Trophoblast cell (in vitro differentiated cells and primary cell): ENCODE measurements at regions not wholly inside any gene's neighbourhood (a gene's known extent, or its start where the extent isn't known, plus 50 kb on each side); places are given as distances from the start of the nearest gene placed in this dataset.
A peak's percentile ranks its signal among the peaks of the same experiment; 100 is the strongest.
"Not testable (repeated sequence)": the region's sequence is repeated elsewhere in the genome, so short reads cannot be mapped to it uniquely, and the experiment has no call there.

Source experiments
- DNase-seq, 2 donors: peaks; one replicate each; pipeline ENCODE4 v3.0.0-alpha.2; 2016
- H2AFZ ChIP-seq: 2 replicates; pipeline ENCODE4 v1.6.1; 2013; ENCODE audit warnings: low read length, moderate library complexity, mild to moderate bottlenecking; ENCODE audit not compliant: insufficient read depth, poor library complexity
- H2AK5ac ChIP-seq: 2 replicates; pipeline ENCODE4 v1.6.1; 2013; ENCODE audit warnings: mild to moderate bottlenecking, low read length
- H2BK120ac ChIP-seq: 2 replicates; pipeline ENCODE4 v1.6.1; 2013; ENCODE audit warnings: low read length, mild to moderate bottlenecking, moderate library complexity; ENCODE audit not compliant: insufficient read depth, poor library complexity
- H2BK12ac ChIP-seq: 2 replicates; pipeline ENCODE4 v1.6.1; 2013; ENCODE audit warnings: mild to moderate bottlenecking, low read length, moderate library complexity
- H2BK5ac ChIP-seq: 2 replicates; pipeline ENCODE4 v1.6.1; 2013; ENCODE audit warnings: low read length, low read depth, moderate library complexity, mild to moderate bottlenecking; ENCODE audit not compliant: poor library complexity
- H3K14ac ChIP-seq: 2 replicates; pipeline ENCODE4 v1.6.1; 2013; ENCODE audit warnings: mild to moderate bottlenecking, low read length
- H3K18ac ChIP-seq: 2 replicates; pipeline ENCODE4 v1.6.1; 2013; ENCODE audit warnings: mild to moderate bottlenecking, low read length
- H3K23ac ChIP-seq: 2 replicates; pipeline ENCODE4 v1.6.1; 2013; ENCODE audit warnings: low read length
- H3K27ac ChIP-seq: 2 replicates; pipeline ENCODE4 v1.5.1; 2013; ENCODE audit warnings: low read depth, mild to moderate bottlenecking, inconsistent platforms, low read length, moderate library complexity
- H3K27me3 ChIP-seq: 2 replicates; pipeline ENCODE4 v1.6.1; 2013; ENCODE audit warnings: inconsistent platforms, mild to moderate bottlenecking, low read length, moderate library complexity; ENCODE audit not compliant: insufficient read depth
- H3K36me3 ChIP-seq, 2 experiments: 1 replicate in 1 of 2; 2 replicates in 1 of 2; pipeline ENCODE4 v1.6.1; 2013; ENCODE audit warnings: low read length in 2 of 2, mild to moderate bottlenecking in 2 of 2, moderate library complexity in 1 of 2; ENCODE audit not compliant: insufficient read depth in 2 of 2, control insufficient read depth in 1 of 2
- H3K4ac ChIP-seq: 2 replicates; pipeline ENCODE4 v1.6.1; 2013; ENCODE audit warnings: low read depth, mild to moderate bottlenecking, low read length, moderate library complexity
- H3K4me1 ChIP-seq, 2 experiments: 1 replicate in 1 of 2; 2 replicates in 1 of 2; pipeline ENCODE4 v1.6.1; 2013; ENCODE audit warnings: low read length in 2 of 2, mild to moderate bottlenecking in 2 of 2, moderate library complexity in 1 of 2; ENCODE audit not compliant: insufficient read depth in 2 of 2, control insufficient read depth in 1 of 2
- H3K4me2 ChIP-seq: 2 replicates; pipeline ENCODE4 v1.6.1; 2013; ENCODE audit warnings: inconsistent platforms, mild to moderate bottlenecking, low read length, moderate library complexity
- H3K4me3 ChIP-seq: 2 replicates; pipeline ENCODE4 v1.5.1; 2013; ENCODE audit warnings: mild to moderate bottlenecking, low read depth, low read length, inconsistent platforms
- H3K79me1 ChIP-seq: one replicate; pipeline ENCODE4 v1.6.1; 2013; ENCODE audit warnings: low read length
- H3K79me2 ChIP-seq: 2 replicates; pipeline ENCODE4 v1.6.1; 2013; ENCODE audit warnings: low read length, mild to moderate bottlenecking; ENCODE audit not compliant: control insufficient read depth, insufficient read depth, poor library complexity
- H3K9ac ChIP-seq: 2 replicates; pipeline ENCODE4 v1.6.1; 2013; ENCODE audit warnings: mild to moderate bottlenecking, low read length
- H3K9me3 ChIP-seq: 2 replicates; pipeline ENCODE4 v1.6.1; 2013; ENCODE audit warnings: low read depth, mild to moderate bottlenecking, control low read depth, inconsistent platforms, low read length; ENCODE audit not compliant: insufficient read depth
- H4K12ac ChIP-seq: 2 replicates; pipeline ENCODE4 v1.6.1; 2013; ENCODE audit warnings: low read depth, mild to moderate bottlenecking, low read length, moderate library complexity
- H4K8ac ChIP-seq: 2 replicates; pipeline ENCODE4 v1.6.1; 2013; ENCODE audit warnings: low read depth, mild to moderate bottlenecking, low read length, moderate library complexity
- H4K91ac ChIP-seq: one replicate; pipeline ENCODE4 v1.6.1; 2013; ENCODE audit warnings: low read depth, mild to moderate bottlenecking, low read length, moderate library complexity
- WGBS: extraction: QIAGEN DNeasy Blood & Tissue Kit; methylation state at CpG from one replicate; pipeline ENCODE4 v1.1.7; 2013; ENCODE audit warnings: missing lambda C conversion rate; ENCODE audit not compliant: insufficient read length, insufficient coverage; ENCODE audit errors: extremely low coverage; 5-methylcytosine and 5-hydroxymethylcytosine counted together

- Histone ChIP-seq H3K4me1 (no peaks in the 10 kb centered on the region), H3K23ac (no peak overlapping the region), H2BK5ac (no peak overlapping the region), H2BK120ac (no peak overlapping the region), H4K12ac (no peak overlapping the region), H3K4me3 (no peak overlapping the region), H3K9ac (no peak overlapping the region), H3K4ac (no peak overlapping the region), H3K36me3 (no peaks in the 10 kb centered on the region), H3K79me1 (no peaks in the 10 kb centered on the region), H3K79me2 (no peaks in the 10 kb centered on the region), H3K9me3 (peaks cover 13% of the 10 kb centered on the region), H4K91ac (no peak overlapping the region), H2BK12ac (no peak overlapping the region), H3K14ac (no peak overlapping the region), H3K27me3 (no peaks in the 10 kb centered on the region), H3K27ac (no peak overlapping the region), H2AK5ac (no peak overlapping the region), H4K8ac (no peak overlapping the region), H3K4me2 (no peak overlapping the region), H3K18ac (no peak overlapping the region), H2AFZ (no peak overlapping the region)
- WGBS, result no CpG with 5 or more reads among the region's 8 CpGs
- DNase-seq, result no peak
These were observed 543.5 kb upstream of the SALL3 start for GRCh38 chr18:78436110-78436509.

GRCh38 chr18:78438235-78438634 lies 541.4 kb upstream of the SALL3 start:
- H4K91ac ChIP-seq, H2AFZ ChIP-seq, H3K27me3 ChIP-seq, H3K23ac ChIP-seq, H3K18ac ChIP-seq, H2BK120ac ChIP-seq, H3K27ac ChIP-seq, H3K79me2 ChIP-seq, H3K79me1 ChIP-seq, H3K14ac ChIP-seq, H3K4me2 ChIP-seq, H3K9ac ChIP-seq, H2AK5ac ChIP-seq, H4K8ac ChIP-seq, H2BK12ac ChIP-seq, H4K12ac ChIP-seq, H2BK5ac ChIP-seq, H3K36me3 ChIP-seq, H3K4me1 ChIP-seq, H3K9me3 ChIP-seq, H3K4ac ChIP-seq, DNase-seq: not testable (repeated sequence)
- peak overlapping the region; percentile 56 for H3K4me3 ChIP-seq
- no CpG with 5 or more reads among the region's 13 CpGs for WGBS

GRCh38 chr18:78445880-78446279 lies 533.7 kb upstream of the SALL3 start:
- no peak overlapping the region for H3K4me2 ChIP-seq
- H3K27me3 ChIP-seq, result no peaks in the 10 kb centered on the region
- DNase-seq, result no peak
- WGBS, result no CpG with 5 or more reads among the region's 12 CpGs
- H4K91ac ChIP-seq, result no peak overlapping the region
- no peak overlapping the region for H3K9ac ChIP-seq
- no peak overlapping the region for H4K8ac ChIP-seq
- H3K27ac ChIP-seq, result no peak overlapping the region
- H3K4me3 ChIP-seq, result no peak overlapping the region
- H3K79me2 ChIP-seq, result no peaks in the 10 kb centered on the region
- H4K12ac ChIP-seq, result no peak overlapping the region
- H3K9me3 ChIP-seq, result peaks cover 5% of the 10 kb centered on the region
- no peak overlapping the region for H3K23ac ChIP-seq
- no peak overlapping the region for H3K18ac ChIP-seq
- no peak overlapping the region for H2BK120ac ChIP-seq
- H2BK5ac ChIP-seq, result no peak overlapping the region
- H3K14ac ChIP-seq, result no peak overlapping the region
- no peak overlapping the region for H2BK12ac ChIP-seq
- no peak overlapping the region for H2AK5ac ChIP-seq
- H3K4me1 ChIP-seq, result no peaks in the 10 kb centered on the region
- H2AFZ ChIP-seq, result no peak overlapping the region
- no peaks in the 10 kb centered on the region for H3K79me1 ChIP-seq
- no peaks in the 10 kb centered on the region for H3K36me3 ChIP-seq
- H3K4ac ChIP-seq, result no peak overlapping the region

- Histone ChIP-seq H2BK12ac (no peak overlapping the region), H4K91ac (no peak overlapping the region), H3K79me1 (no peaks in the 10 kb centered on the region), H3K27me3 (no peaks in the 10 kb centered on the region), H3K9ac (no peak overlapping the region), H3K9me3 (peaks cover 5% of the 10 kb centered on the region), H4K12ac (no peak overlapping the region), H3K4ac (no peak overlapping the region), H2AFZ (no peak overlapping the region), H3K36me3 (no peaks in the 10 kb centered on the region), H2BK5ac (no peak overlapping the region), H3K79me2 (no peaks in the 10 kb centered on the region), H3K23ac (no peak overlapping the region), H3K4me2 (no peak overlapping the region), H4K8ac (no peak overlapping the region), H3K4me3 (no peak overlapping the region), H3K4me1 (no peaks in the 10 kb centered on the region), H2AK5ac (no peak overlapping the region), H3K14ac (no peak overlapping the region), H3K18ac (no peak overlapping the region), H3K27ac (no peak overlapping the region), H2BK120ac (no peak overlapping the region)
- no peak for DNase-seq
- WGBS, result no CpG with 5 or more reads among the region's 4 CpGs
These were observed 532.4 kb upstream of the SALL3 start for GRCh38 chr18:78447211-78447610.
